ENCODE measurements at regions not wholly inside any gene's neighbourhood (a gene's known extent, or its start where the extent isn't known, plus 50 kb on each side); places are given as distances from the start of the nearest gene placed in this dataset.
"Not testable (repeated sequence)": the region's sequence is repeated elsewhere in the genome, so short reads cannot be mapped to it uniquely, and the experiment has no call there.

DNA sequence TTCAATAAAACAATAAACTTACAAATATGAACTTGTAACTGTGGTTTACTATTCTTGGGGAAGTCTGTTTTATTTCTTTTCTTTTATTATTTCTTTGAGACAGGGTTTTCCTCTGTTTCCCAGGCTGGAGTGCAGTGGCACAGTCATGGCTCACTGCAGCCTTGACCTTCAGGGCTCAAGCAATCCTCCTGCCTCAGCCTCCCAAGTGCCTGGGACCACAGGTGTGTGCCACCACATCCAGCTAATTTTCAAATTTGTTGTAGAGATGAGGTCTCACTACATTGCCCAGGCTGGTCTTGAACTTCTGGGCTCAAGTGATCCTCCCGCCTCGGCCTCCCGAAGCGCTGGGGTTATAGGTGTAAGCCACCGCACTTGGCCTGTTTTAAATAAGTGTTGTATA lies 343.4 kb downstream of the SOX9 start:
- not testable (repeated sequence) for H3K4me3 Mint-ChIP-seq; H3K4me1 Mint-ChIP-seq; H3K36me3 Mint-ChIP-seq; DNase-seq; H3K9me3 Mint-ChIP-seq; H3K27me3 Mint-ChIP-seq (ENCODE audit: low read depth in 3 of 3); H3K27ac Mint-ChIP-seq

GRCh38 chr17:72465191-72466024 lies 344.6 kb downstream of the SOX9 start:
- no peak overlapping the region for H3K4me3 Mint-ChIP-seq
- H3K36me3 Mint-ChIP-seq = no peaks in the 10 kb centered on the region
- H3K27ac Mint-ChIP-seq = no peak overlapping the region
- no peak for DNase-seq
- no peaks in the 10 kb centered on the region for H3K9me3 Mint-ChIP-seq
- H3K27me3 Mint-ChIP-seq (ENCODE audit: low read depth in 3 of 3) = peaks cover 0 to 7% (median 6%) of the 10 kb centered on the region in 3 donors
- H3K4me1 Mint-ChIP-seq = no peaks in the 10 kb centered on the region

GRCh38 chr17:72466199-72466598 lies 345.4 kb downstream of the SOX9 start:
- Mint-ChIP-seq H3K4me1 (no peaks in the 10 kb centered on the region), H3K27ac (no peak overlapping the region), H3K9me3 (no peaks in the 10 kb centered on the region), H3K27me3 (ENCODE audit: low read depth in 3 of 3) (peaks cover 0 to 6% (median 3%) of the 10 kb centered on the region in 3 donors), H3K4me3 (no peak overlapping the region), H3K36me3 (no peaks in the 10 kb centered on the region)
- DNase-seq = no peak

DNA sequence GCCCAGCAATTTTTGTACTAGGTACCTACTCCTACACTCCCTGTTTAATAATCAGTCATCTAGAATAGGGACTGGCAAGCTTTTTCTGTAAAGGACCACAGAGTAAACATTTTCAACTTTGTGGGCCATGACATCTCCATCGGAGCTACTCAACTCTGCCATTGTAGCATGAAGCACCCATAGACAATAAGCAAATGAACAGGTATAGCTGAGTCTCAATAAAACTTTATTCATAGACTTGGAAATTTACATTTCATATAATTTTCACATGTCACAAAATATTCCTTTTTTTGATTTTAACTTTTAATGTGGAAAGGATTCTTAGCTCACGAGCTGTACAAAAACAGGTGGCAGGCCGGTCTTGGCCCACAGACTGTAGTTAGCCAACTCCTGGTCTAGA lies 345.8 kb downstream of the SOX9 start:
- Mint-ChIP-seq H3K27ac (no peak overlapping the region), H3K9me3 (no peaks in the 10 kb centered on the region), H3K36me3 (no peaks in the 10 kb centered on the region), H3K27me3 (ENCODE audit: low read depth in 3 of 3) (peaks cover 0 to 6% (median 3%) of the 10 kb centered on the region in 3 donors), H3K4me3 (no peak overlapping the region), H3K4me1 (no peaks in the 10 kb centered on the region)
- DNase-seq = no peak

DNA sequence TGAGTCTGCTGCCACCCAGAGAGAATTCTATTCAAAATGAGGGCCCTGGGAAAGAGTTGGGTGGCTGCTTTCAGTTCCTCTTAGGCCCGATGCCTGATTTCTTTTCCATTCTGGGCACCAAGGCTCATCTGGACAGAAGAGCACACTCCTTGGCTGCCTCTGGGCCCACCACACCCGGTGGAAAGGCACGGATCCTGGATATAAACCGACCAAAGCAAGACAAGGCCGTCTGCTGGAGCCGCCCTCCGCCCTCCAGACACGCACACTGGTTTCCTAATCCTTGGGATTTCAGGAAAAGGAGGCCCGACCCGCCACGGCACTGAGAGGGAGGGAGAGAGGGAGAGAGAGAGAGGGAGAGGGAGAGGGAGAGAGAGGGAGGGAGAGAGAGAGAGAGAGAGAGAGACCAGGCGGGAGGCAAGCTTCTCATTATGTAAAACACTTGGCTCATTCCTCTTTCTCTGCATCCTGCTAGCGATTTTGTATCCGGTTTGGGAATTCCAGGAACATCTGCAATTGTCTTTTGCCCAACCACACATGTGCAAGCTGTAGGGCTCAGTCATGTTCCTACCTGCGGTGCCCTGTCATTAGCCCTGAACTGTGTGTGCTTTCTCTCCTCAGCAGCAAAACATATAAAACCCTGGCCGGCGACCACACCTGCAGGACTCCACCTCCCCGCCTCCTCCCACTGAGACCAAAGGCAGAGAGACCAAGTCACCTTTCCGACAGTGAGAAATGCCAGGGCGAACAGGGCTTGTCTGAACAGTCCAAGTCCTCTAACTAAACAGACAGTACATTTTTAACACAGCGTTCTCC lies 347.2 kb downstream of the SOX9 start:
- H3K27ac Mint-ChIP-seq = no peak overlapping the region
- no peak for DNase-seq
- H3K27me3 Mint-ChIP-seq (ENCODE audit: low read depth in 3 of 3) = peaks cover 3 to 8% (median 4%) of the 10 kb centered on the region in 3 donors
- no peak overlapping the region for H3K4me3 Mint-ChIP-seq
- H3K4me1 Mint-ChIP-seq = no peaks in the 10 kb centered on the region
- no peaks in the 10 kb centered on the region for H3K36me3 Mint-ChIP-seq
- peaks cover 0 to 2% (median 0%) of the 10 kb centered on the region in 6 donors for H3K9me3 Mint-ChIP-seq

DNA sequence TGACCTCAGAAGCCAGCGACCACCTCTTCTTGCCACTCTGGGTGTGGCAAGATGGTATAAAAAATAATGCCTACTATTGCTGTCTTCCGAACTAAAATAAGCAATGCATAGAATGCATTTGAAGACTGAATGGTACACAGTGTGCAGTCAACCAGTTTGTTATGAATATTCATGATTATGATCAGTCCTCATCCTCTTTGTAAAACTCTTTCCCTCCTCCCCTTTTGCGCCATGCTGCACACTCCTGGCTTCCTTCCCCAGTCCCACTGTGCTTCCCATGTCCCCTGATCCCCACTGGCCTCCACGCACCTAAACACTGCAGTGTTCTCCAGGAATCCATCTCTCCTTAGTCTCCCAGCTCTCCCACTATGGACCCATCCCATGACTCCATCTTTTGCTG lies 348.0 kb downstream of the SOX9 start:
- no peak overlapping the region for H3K4me3 Mint-ChIP-seq
- no peaks in the 10 kb centered on the region for H3K36me3 Mint-ChIP-seq
- H3K4me1 Mint-ChIP-seq = no peaks in the 10 kb centered on the region
- H3K27ac Mint-ChIP-seq = no peak overlapping the region
- peaks cover 0 to 2% (median 0%) of the 10 kb centered on the region in 6 donors for H3K9me3 Mint-ChIP-seq
- no peak for DNase-seq
- H3K27me3 Mint-ChIP-seq (ENCODE audit: low read depth in 3 of 3) = peaks cover 3 to 7% (median 4%) of the 10 kb centered on the region in 3 donors

DNA sequence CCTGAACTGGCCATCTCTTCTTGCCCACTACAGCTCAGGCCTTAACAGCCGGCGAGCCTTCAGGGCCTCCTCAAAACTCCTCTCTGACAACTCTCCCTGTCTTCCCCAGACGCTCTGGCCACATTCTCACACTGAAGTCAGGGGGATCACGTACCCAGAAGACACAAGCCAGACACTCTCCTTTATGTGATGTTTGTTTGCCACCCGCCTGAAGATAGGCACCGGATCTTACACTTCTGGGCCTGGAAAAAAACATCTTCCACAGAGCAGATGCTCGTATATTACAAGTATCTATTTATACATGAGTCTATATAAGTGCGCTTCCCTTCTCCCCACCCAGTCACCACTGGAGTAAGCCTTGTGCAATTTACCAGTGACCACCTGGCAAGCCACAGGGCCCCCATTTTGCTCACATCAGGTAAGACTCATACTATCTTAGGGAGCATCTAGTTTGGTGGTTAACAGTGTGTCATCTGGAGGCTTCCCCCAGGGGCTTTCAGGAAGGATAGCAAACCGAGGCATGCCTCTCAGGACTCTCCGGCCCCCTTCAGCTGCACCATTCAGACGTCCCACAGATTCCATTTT lies 349.4 kb downstream of the SOX9 start:
- no peak for DNase-seq
- Mint-ChIP-seq H3K27ac (no peak overlapping the region), H3K4me3 (no peak overlapping the region), H3K36me3 (no peaks in the 10 kb centered on the region), H3K4me1 (no peaks in the 10 kb centered on the region), H3K9me3 (peaks cover 0 to 4% (median under 1%) of the 10 kb centered on the region in 6 donors), H3K27me3 (ENCODE audit: low read depth in 3 of 3) (peaks cover 3 to 10% (median 4%) of the 10 kb centered on the region in 3 donors)

DNA sequence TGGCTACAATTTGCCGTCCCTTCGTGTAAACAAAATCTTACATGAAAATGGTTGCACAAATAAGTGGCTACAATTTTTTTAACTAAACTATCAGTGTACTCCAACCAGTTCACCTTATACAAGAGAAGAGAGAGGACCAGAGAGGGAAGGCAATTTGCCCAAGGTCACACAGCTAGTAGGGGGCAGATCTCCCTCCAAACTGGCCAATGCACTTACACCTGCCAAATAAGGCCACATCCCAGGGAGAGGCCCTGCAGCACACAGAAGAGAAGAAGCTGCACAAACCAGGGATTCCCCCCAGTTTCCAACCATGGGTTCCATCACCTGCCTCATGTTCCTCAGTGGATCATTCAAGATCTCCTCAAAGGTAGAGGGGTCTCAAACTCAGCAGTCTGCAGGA lies 349.9 kb downstream of the SOX9 start:
- H3K27me3 Mint-ChIP-seq (ENCODE audit: low read depth in 3 of 3) = peaks cover 2 to 8% (median 4%) of the 10 kb centered on the region in 3 donors
- no peak for DNase-seq

DNA sequence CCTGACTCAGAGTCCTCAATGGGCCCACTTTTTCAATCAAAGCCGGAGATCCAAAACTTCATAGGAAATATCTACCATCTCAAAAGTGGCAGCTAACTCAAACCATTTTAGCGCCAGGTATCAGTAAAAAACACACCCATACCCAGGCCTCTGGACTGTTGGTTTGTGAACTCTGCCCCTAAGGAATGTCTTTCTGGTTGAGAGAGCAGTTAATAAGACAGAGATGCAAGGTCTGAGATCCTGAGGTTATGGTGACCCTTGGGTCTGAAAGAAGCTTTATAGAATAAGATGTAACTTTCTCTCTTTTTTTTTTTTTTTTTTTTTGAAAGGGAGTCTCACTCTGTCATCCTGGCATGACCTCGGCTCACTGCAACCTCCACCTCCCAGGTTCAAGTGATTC lies 350.5 kb downstream of the SOX9 start:
- DNase-seq = no peak
- H3K9me3 Mint-ChIP-seq = peaks cover 0 to 5% (median under 1%) of the 10 kb centered on the region in 6 donors
- no peaks in the 10 kb centered on the region for H3K4me1 Mint-ChIP-seq
- peaks cover 2 to 11% (median 4%) of the 10 kb centered on the region in 3 donors for H3K27me3 Mint-ChIP-seq (ENCODE audit: low read depth in 3 of 3)
- no peaks in the 10 kb centered on the region for H3K36me3 Mint-ChIP-seq
- H3K27ac Mint-ChIP-seq = no peak overlapping the region
- no peak overlapping the region for H3K4me3 Mint-ChIP-seq

More for the DNA sequence above, 349.9 kb downstream of the SOX9 start:
- Mint-ChIP-seq H3K27ac (no peak overlapping the region), H3K4me1 (no peaks in the 10 kb centered on the region), H3K4me3 (no peak overlapping the region), H3K36me3 (no peaks in the 10 kb centered on the region), H3K9me3 (peaks cover 0 to 4% (median under 1%) of the 10 kb centered on the region in 6 donors)

DNA sequence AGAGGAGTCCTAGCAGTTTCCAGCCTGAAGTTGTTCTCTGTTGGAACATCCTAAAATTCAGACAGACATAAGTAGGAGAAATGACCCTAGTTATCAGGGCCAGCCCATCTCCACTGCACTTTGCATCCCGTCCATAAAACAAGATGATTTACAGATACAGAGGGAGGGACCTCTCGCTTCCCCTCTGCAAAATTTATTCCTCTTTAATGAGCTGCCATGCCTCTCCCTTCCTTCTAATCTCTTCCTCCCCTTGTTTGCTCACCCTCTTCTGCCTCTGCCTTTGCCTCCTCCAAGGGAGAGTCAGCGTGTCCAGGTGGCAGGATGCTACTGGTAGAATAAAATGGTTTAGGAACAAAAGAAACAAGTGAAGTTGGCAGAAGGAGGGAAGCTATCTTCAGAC lies 351.3 kb downstream of the SOX9 start:
- peaks cover 0 to 12% (median under 1%) of the 10 kb centered on the region in 6 donors for H3K9me3 Mint-ChIP-seq
- H3K4me1 Mint-ChIP-seq = no peaks in the 10 kb centered on the region
- no peaks in the 10 kb centered on the region for H3K36me3 Mint-ChIP-seq
- no peak for DNase-seq
- no peak overlapping the region for H3K27ac Mint-ChIP-seq
- peaks cover 0 to 11% (median 4%) of the 10 kb centered on the region in 3 donors for H3K27me3 Mint-ChIP-seq (ENCODE audit: low read depth in 3 of 3)
- no peak overlapping the region for H3K4me3 Mint-ChIP-seq

DNA sequence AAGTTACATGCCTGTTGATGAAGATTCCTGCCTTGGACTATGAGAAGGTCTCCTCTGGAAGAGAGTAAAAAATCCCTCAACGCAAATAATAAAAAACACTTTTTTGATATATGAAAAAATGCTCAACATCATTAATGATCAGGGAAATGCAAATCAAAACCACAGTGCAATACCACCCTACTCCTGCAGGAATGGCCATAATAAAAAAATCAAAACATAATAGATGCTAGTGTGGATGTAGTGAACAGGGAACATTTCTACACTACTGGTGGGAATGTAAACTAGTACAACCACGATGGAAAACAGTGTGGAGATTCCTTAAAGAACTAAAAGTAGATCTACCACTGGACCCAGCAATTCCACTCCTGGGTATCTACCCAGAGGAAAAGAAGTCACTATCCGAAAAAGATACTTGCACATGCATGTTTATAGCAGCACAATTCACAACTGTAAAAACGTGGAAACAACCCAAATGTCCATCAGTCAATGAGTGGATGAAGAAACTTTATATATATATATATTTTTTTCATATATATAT lies 352.1 kb downstream of the SOX9 start:
- peaks cover 0 to 12% (median under 1%) of the 10 kb centered on the region in 6 donors for H3K9me3 Mint-ChIP-seq

DNA sequence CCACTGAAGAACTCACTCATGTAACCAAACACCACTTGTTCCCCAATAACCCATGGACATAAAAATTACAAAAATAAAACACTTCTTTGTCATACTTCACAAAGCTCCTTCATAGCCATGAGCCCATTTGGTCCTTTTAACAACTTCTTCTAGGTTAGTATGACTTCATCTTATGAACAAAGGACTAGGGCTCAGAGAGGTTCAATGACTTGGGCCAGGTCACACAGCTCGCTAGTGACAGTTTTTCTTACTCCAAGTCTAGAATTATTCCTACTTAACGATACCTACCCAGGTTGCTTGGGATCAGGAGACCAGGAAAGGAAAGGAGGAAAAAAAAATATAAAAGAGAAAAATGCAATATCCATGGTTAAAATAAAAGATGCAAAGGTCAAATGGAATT lies 353.4 kb downstream of the SOX9 start:
- Mint-ChIP-seq H3K4me1 (no peaks in the 10 kb centered on the region), H3K4me3 (no peak overlapping the region), H3K9me3 (peaks cover 0 to 12% (median under 1%) of the 10 kb centered on the region in 6 donors), H3K27ac (no peak overlapping the region), H3K36me3 (no peaks in the 10 kb centered on the region), H3K27me3 (ENCODE audit: low read depth in 3 of 3) (peaks cover 0 to 14% (median 6%) of the 10 kb centered on the region in 3 donors)
- no peak for DNase-seq

More for the DNA sequence above, 352.1 kb downstream of the SOX9 start:
- peaks cover 0 to 11% (median 6%) of the 10 kb centered on the region in 3 donors for H3K27me3 Mint-ChIP-seq (ENCODE audit: low read depth in 3 of 3)
- H3K36me3 Mint-ChIP-seq, DNase-seq, H3K4me1 Mint-ChIP-seq, H3K4me3 Mint-ChIP-seq, H3K27ac Mint-ChIP-seq: not testable (repeated sequence)

- H3K4me1 Mint-ChIP-seq = no peaks in the 10 kb centered on the region
- H3K4me3 Mint-ChIP-seq = no peak overlapping the region
- no peak for DNase-seq
- no peaks in the 10 kb centered on the region for H3K36me3 Mint-ChIP-seq
- H3K9me3 Mint-ChIP-seq = peaks cover 0 to 12% (median 1%) of the 10 kb centered on the region in 6 donors
- no peak overlapping the region for H3K27ac Mint-ChIP-seq
- H3K27me3 Mint-ChIP-seq (ENCODE audit: low read depth in 3 of 3) = peaks cover 0 to 15% (median 6%) of the 10 kb centered on the region in 3 donors
Observed at GRCh38 chr17:72474719-72475477, 354.1 kb downstream of the SOX9 start.
